Activated gamma-delta T cell (primary cell): ENCODE measurements at regions not wholly inside any gene's neighbourhood (a gene's known extent, or its start where the extent isn't known, plus 50 kb on each side); places are given as distances from the start of the nearest gene placed in this dataset.

ENCODE experiments used
- DNase-seq: peaks from one replicate; lab custom pipeline; 2025; lab: John Stamatoyannopoulos, UW

DNA sequence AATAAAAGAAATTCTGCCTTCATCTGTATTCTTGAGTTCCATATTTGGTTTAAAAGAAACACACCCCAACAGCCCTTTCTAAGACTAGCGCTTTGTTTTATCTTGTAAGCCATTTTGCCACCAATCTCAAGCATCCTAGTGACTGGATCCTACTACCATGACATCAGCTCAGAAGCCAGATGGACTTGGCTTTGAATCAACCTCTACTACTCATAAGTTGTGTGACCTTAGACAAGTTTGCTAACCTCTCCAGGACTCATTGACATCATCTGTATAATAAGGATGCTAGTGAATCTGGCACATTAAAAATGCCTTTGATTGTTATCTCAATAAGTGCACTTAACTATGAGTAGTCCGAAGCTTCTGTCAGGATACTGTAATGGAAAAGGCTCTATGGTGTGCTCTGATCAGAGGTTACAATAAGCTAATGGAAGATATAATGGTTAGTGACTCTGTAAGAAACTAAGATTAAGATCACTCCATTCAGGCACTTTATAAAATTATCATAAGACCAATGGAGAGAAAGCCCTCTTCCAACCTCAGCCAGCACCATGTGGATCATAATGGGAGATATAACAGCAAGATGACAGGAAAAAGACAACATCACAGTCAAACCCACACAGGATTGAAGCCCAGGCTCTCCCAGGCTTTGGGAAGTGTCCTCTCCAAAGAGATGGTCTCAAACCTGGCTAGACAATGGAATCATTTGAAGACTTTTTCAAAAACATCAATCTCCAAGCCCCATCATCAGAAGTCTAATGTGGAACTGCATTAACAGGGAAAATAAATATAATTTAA is 180.6 kb upstream of the MIR17HG start:
- DNase-seq: no peak

GRCh38 chr13:91167706-91168385 is 179.6 kb upstream of the MIR17HG start:
- no peak for DNase-seq

DNA sequence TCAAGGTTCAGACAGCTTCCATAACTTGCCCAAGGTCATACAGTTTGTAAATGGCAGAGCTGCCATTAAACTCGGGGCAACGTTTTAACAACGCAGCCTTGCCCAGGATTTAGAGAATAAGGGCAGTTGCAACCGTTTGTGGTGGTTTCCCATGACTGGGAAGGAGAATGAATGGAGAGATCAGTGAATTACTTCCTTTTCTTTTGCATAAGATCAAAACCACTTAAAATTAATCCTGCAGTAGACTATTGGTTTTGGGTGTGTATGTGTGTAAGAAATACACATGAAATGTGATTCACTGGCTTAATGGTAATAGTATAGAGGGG is 179.1 kb upstream of the MIR17HG start:
- DNase-seq: no peak

DNA sequence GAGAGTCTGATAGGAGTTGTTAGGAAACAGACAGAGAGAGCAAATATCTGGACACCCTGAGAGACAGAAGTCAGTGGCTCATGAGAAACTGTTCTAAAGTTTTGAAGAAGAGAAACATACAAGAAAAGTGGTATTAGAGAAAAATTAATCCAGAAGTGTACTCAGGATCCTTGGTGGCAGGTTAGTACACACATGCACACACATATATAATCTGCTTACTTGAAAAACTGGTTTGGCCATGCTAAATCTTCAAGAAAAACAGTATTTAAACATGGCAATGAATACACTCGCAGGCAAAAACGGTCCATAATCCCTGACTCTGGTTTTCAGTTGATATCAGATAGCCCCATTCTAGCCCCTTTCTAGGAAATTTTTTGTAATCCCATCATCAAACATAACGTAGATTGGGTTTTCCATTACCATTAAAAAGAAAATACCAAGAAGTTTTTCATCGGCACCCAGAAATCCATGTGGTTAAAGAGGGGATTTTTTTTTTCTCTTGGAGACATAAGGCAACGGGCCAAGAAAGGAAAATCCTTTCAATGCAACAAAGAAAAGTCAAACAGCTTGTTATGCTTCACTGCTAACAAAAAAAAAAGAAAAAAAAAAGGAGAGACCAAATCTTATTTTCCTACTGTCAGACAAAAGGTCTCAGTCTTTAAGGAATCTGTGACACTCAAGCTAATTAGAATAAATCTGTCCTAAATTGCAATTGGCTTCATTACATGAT is 178.0 kb upstream of the MIR17HG start:
- no peak for DNase-seq

- no peak for DNase-seq
These were observed 175.3 kb upstream of the MIR17HG start for GRCh38 chr13:91172160-91172559.

DNA sequence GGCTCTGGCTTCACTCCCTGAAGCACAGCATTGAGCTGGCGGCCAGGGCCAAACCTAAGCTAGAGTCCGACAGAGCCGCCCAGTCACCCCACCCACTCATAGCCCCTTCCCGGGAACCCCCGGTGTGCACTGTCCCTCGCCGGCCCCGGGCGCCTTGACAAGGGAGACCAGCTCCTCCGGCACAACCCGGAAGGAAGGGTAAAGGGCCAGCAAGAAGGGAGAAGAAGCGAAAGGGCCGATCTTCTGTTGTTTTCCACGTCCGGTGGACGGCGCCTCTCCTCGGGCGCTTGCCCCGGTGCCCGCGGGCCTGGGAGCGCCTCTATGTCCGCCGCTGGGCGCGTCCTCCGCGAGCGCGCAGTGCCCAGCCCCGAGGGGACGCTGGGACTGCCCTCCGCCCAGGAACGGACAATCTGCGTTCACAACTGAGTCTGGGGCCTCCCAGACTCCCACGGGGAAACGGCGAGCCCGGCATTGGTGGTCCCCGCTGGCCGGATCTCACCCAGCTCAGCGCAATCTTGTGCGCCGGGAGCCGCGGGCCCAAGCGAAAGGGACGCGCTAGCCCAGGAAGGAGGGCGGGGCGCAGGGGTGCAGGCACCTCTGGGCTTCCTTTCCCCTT is 172.5 kb upstream of the MIR17HG start:
- DNase-seq: no peak

GRCh38 chr13:91178099-91178498 is 169.4 kb upstream of the MIR17HG start:
- DNase-seq: no peak

GRCh38 chr13:91181892-91182291 is 165.6 kb upstream of the MIR17HG start:
- no peak for DNase-seq

- no peak for DNase-seq
These were observed 163.1 kb upstream of the MIR17HG start for GRCh38 chr13:91184244-91184926.

DNA sequence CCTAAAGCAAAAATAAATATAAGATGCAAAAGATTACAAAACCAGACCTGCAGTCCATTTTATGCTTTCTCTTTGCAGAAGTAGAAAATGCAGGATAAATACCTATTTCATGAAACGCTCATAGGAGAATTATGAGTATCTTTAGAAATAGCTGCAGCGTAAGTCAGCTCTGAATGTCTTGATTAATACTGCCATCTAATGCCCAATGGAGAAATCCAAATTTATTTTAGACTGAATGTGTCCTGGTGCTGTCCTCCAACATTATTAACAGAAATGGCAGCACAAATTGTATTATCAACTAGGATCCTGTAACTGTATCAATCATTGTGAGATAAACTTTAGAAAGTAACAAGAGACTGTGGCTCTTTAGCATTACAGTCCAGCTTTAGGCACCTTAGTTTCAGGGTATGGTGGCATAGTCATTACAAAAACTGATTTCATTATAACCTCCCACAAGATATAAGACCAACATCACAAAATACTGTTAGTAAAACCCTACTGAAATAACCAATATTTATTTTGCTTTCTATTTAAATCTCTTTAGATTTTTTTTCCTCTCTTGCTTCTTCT is 162.1 kb upstream of the MIR17HG start:
- DNase-seq: no peak

GRCh38 chr13:91187522-91187921 is 160.0 kb upstream of the MIR17HG start:
- DNase-seq: no peak

GRCh38 chr13:91189506-91189905 is 158.0 kb upstream of the MIR17HG start:
- DNase-seq: no peak

DNA sequence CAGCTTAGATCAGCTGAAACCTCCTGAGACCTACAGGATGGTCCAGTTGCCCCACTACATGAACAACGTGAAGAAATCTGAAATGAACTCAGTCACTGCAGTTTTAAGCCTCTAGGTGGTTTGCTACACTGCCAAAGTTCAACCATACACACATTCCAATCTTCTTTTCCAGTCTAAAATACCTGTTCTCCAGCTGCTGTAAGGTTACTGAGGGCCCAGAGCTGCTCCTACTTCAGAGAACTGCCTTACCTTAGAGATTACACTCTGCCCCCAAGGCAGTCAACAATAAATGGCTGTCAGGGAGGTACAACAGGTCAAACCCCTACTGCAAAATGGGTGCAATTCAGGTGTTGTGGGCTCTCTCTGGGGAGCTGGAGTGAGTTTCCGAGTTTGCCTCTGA is 154.1 kb upstream of the MIR17HG start:
- DNase-seq: no peak

DNA sequence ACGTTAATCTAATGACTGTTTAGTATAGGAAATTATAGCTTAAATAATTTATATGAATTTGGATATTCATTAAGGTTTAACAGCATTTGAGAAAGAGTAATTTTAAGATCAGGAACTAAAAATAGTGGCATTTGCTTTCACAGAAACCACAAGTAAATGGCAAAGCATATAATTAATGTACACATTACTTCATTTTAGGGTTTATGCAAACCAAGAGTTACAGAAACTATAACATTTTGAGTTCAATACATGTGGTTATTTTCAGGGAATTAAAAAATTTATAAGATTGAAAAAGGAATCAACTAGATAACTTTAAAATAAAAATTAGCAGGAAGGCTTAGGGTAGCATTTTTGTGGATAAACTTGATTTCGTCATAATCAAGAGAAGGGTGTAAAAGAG is 151.7 kb upstream of the MIR17HG start:
- no peak for DNase-seq

GRCh38 chr13:91196958-91197357 is 150.5 kb upstream of the MIR17HG start:
- DNase-seq: no peak

- no peak for DNase-seq
These were observed 147.6 kb upstream of the MIR17HG start for GRCh38 chr13:91199866-91200265.

GRCh38 chr13:91200486-91200885 is 147.0 kb upstream of the MIR17HG start:
- DNase-seq: no peak

DNA sequence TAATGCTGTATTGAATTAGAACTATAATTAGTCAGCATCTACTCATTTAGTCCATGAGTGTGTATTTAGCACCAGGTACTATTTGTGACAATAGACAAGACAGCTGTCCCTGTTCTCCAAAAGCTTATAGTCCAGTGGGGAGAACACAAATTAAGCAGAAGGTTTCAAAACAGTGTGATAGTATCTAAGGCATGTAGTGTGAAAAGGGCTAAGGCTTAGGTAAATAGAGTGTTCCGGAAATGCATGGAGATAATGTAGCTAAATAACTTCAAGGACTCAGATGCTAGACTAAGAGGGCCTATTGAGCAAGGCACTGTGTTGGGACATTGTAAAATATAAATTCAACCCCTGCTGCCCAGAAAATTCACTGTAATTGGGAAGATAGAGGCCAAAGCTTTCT is 144.1 kb upstream of the MIR17HG start:
- DNase-seq: no peak

- no peak for DNase-seq
These were observed 140.2 kb upstream of the MIR17HG start for GRCh38 chr13:91207261-91207660.

DNA sequence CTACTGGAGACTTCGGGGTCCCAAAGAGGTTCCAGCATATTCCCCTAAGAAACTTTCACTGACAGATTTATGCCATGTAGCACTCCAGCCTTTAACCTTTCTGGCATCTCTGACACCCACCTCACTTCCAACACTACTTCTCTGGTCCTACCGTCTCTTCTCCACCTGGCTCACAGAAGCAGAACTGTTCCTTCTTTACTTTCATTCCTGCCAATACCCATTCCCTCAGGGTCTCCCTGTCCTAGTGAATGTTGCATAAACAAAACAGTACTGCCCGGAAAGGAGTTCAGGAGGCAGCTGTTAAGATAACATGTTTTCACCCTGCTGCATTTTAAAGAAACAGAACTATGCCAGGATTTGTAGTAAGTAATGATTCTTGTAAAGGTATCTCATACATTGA is 136.0 kb upstream of the MIR17HG start:
- DNase-seq: no peak

DNA sequence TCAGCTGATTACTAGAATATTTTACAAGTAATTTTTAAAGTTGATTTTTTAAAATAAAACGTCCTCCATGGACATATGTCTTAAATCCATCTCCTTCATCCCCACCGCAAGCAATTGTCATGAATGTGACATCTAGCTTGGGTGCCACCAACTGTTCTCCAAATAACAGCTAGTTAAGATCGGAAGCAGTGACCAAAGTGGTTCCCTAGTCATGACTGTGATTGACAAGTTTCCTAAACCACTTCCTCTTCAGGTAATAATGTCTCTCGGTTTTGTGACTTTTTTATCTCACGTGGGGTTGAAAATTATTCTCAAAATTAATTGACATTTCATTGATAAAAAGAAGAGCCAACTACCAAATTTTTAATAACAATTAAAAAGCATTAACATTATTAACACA is 135.3 kb upstream of the MIR17HG start:
- no peak for DNase-seq

DNA sequence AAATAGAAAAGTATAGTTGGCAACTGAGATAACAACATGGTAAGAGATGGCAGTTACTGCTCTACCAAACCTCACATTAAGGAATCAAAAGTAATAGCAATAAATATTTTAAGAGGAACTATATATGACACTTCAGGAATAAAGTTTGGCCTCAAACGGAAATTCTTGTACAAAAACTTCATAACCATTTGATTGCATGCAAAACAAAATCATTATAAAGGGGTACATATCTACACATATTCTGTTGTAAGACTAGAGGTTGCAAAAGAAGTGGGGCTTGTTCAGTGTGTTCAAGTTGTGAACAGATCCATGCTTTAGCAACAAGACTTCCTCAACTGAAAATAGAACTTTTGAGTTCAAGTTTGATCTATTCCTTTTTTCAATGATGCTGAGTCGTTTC is 133.5 kb upstream of the MIR17HG start:
- DNase-seq: no peak
